Lower lobe of right lung (tissue), 2 donors: ENCODE measurements at regions not wholly inside any gene's neighbourhood (a gene's known extent, or its start where the extent isn't known, plus 50 kb on each side); places are given as distances from the start of the nearest gene placed in this dataset.

Experiments used
- ATAC-seq, 2 donors: fragments of 200-7000 bp; cut with Tn5 transposase; one replicate each; pipeline ENCODE4 v1.9.1; 2020 to 2022; ENCODE audit warnings: mild to moderate bottlenecking in 2 of 2, moderate library complexity in 2 of 2
- DNase-seq: peaks from one replicate; pipeline ENCODE4 v3.0.0-alpha.2; 2020
- H3K27ac ChIP-seq: fragments of 200-600 bp; one replicate; pipeline ENCODE4 v1.8.0; 2022
- H3K27me3 ChIP-seq: fragments of 200-600 bp; one replicate; pipeline ENCODE4 v1.8.0; 2022; ENCODE audit warnings: low read depth
- H3K36me3 ChIP-seq: fragments of 200-600 bp; one replicate; pipeline ENCODE4 v1.8.0; 2022; ENCODE audit warnings: mild to moderate bottlenecking
- H3K4me1 ChIP-seq: fragments of 200-600 bp; one replicate; pipeline ENCODE4 v1.8.0; 2022
- H3K4me3 ChIP-seq: fragments of 200-600 bp; one replicate; pipeline ENCODE4 v1.8.0; 2022; ENCODE audit warnings: mild to moderate bottlenecking
- H3K9me3 ChIP-seq: fragments of 200-600 bp; one replicate; pipeline ENCODE4 v1.8.0; 2022
- CTCF ChIP-seq: fragments of 200-600 bp; IDR thresholded peaks from one replicate; pipeline ENCODE4 v1.8.0; 2022; ENCODE audit warnings: antibody characterized with exemption, mild to moderate bottlenecking
- intact Hi-C: fragments of 100-400 bp; cut with DNase I; formaldehyde crosslinking; loops from one replicate; pipeline ENCODE4 v1.11.0; 2022
- donor health status: DM: no; HTN: yes; CAD: no; lungs with severe emphysema.

GRCh38 chr14:48723841-48724495 is 862.2 kb downstream of the RPS29 start:
- Histone ChIP-seq H3K4me3 (no peak overlapping the region), H3K27ac (no peak overlapping the region), H3K36me3 (no peaks in the 10 kb centered on the region), H3K9me3 (no peaks in the 10 kb centered on the region), H3K4me1 (no peaks in the 10 kb centered on the region), H3K27me3 (no peaks in the 10 kb centered on the region)
- intact Hi-C loops, result no loop called here
- ATAC-seq (no peak), DNase-seq (no peak)
- no peak for TF ChIP-seq CTCF

- no peaks in the 10 kb centered on the region for H3K27me3 ChIP-seq
- no peaks in the 10 kb centered on the region for H3K4me1 ChIP-seq
- no peak for DNase-seq
- no peaks in the 10 kb centered on the region for H3K36me3 ChIP-seq
- ATAC-seq, result no peak
- H3K4me3 ChIP-seq, result no peak overlapping the region
- intact Hi-C loops, result no loop called here
- no peaks in the 10 kb centered on the region for H3K9me3 ChIP-seq
- TF ChIP-seq CTCF, result no peak
- no peak overlapping the region for H3K27ac ChIP-seq
Measured at GRCh38 chr14:48714366-48714765, 871.8 kb downstream of the RPS29 start.

- no peak for ATAC-seq
- H3K4me1 ChIP-seq, result no peaks in the 10 kb centered on the region
- H3K4me3 ChIP-seq, result no peak overlapping the region
- DNase-seq, result no peak
- no peaks in the 10 kb centered on the region for H3K36me3 ChIP-seq
- H3K9me3 ChIP-seq, result no peaks in the 10 kb centered on the region
- no peaks in the 10 kb centered on the region for H3K27me3 ChIP-seq
- TF ChIP-seq CTCF, result no peak
- H3K27ac ChIP-seq, result no peak overlapping the region
- intact Hi-C loops, result no loop called here
Measured at GRCh38 chr14:48710133-48710532, 876.0 kb downstream of the RPS29 start.

GRCh38 chr14:48709277-48709785 is 876.8 kb downstream of the RPS29 start:
- intact Hi-C loops, result no loop called here
- DNase-seq, result no peak
- Histone ChIP-seq H3K4me1 (no peaks in the 10 kb centered on the region), H3K27me3 (no peaks in the 10 kb centered on the region), H3K27ac (no peak overlapping the region), H3K36me3 (no peaks in the 10 kb centered on the region), H3K4me3 (no peak overlapping the region), H3K9me3 (no peaks in the 10 kb centered on the region)
- no peak for ATAC-seq
- TF ChIP-seq CTCF, result no peak

- ATAC-seq (no peak), DNase-seq (no peak)
- Histone ChIP-seq H3K27me3 (no peaks in the 10 kb centered on the region), H3K9me3 (no peaks in the 10 kb centered on the region), H3K36me3 (no peaks in the 10 kb centered on the region), H3K4me1 (no peaks in the 10 kb centered on the region), H3K27ac (no peak overlapping the region), H3K4me3 (no peak overlapping the region)
- intact Hi-C loops, result no loop called here
- no peak for TF ChIP-seq CTCF
Measured at GRCh38 chr14:48704639-48705038, 881.5 kb downstream of the RPS29 start.
